CD4-positive, alpha-beta T cell treated with Interleukin-4 for 4 hours (primary cell): ENCODE measurements at regions not wholly inside any gene's neighbourhood (a gene's known extent, or its start where the extent isn't known, plus 50 kb on each side); places are given as distances from the start of the nearest gene placed in this dataset.

Experiments
- DNase-seq: peaks from one replicate; pipeline ENCODE4 v3.0.0-alpha.2; 2020

- no peak for DNase-seq
Measured at GRCh38 chr6:74145931-74146330, 449.9 kb downstream of the CD109 start.

GRCh38 chr6:74137911-74138310 lies 441.9 kb downstream of the CD109 start:
- no peak for DNase-seq

- no peak for DNase-seq
Measured at GRCh38 chr6:74134327-74134726, 438.3 kb downstream of the CD109 start.

GRCh38 chr6:74133073-74133472 lies 437.1 kb downstream of the CD109 start:
- DNase-seq: no peak

- no peak for DNase-seq
Measured at GRCh38 chr6:74130641-74131040, 434.6 kb downstream of the CD109 start.

- DNase-seq: no peak
Measured at GRCh38 chr6:74128536-74128935, 432.5 kb downstream of the CD109 start.

GRCh38 chr6:74117113-74117512 lies 421.1 kb downstream of the CD109 start:
- DNase-seq: no peak

- no peak for DNase-seq
Measured at GRCh38 chr6:74115674-74116073, 419.7 kb downstream of the CD109 start.

- DNase-seq: no peak
Measured at GRCh38 chr6:74114428-74114827, 418.4 kb downstream of the CD109 start.

GRCh38 chr6:74113901-74114300 lies 417.9 kb downstream of the CD109 start:
- no peak for DNase-seq

GRCh38 chr6:74103417-74103816 lies 407.4 kb downstream of the CD109 start:
- no peak for DNase-seq

- DNase-seq: no peak
Measured at GRCh38 chr6:74100719-74101287, 404.8 kb downstream of the CD109 start.

GRCh38 chr6:74096329-74096728 lies 400.3 kb downstream of the CD109 start:
- no peak for DNase-seq

GRCh38 chr6:74093361-74093760 lies 397.4 kb downstream of the CD109 start:
- no peak for DNase-seq

- no peak for DNase-seq
Measured at GRCh38 chr6:74091794-74092157, 395.8 kb downstream of the CD109 start.

- peak; percentile 18 for DNase-seq
Measured at GRCh38 chr6:74091136-74091793, 395.3 kb downstream of the CD109 start.

- no peak for DNase-seq
Measured at GRCh38 chr6:74087899-74088298, 391.9 kb downstream of the CD109 start.

GRCh38 chr6:74075896-74076295 lies 379.9 kb downstream of the CD109 start:
- no peak for DNase-seq

GRCh38 chr6:74075323-74075722 lies 379.3 kb downstream of the CD109 start:
- DNase-seq: no peak

- no peak for DNase-seq
Measured at GRCh38 chr6:74074645-74075044, 378.6 kb downstream of the CD109 start.

GRCh38 chr6:74073999-74074398 lies 378.0 kb downstream of the CD109 start:
- no peak for DNase-seq

- no peak for DNase-seq
Measured at GRCh38 chr6:74073429-74073828, 377.4 kb downstream of the CD109 start.

- no peak for DNase-seq
Measured at GRCh38 chr6:74071214-74071613, 375.2 kb downstream of the CD109 start.

- no peak for DNase-seq
Measured at GRCh38 chr6:74070711-74071110, 374.7 kb downstream of the CD109 start.

- no peak for DNase-seq
Measured at GRCh38 chr6:74070091-74070490, 374.1 kb downstream of the CD109 start.
